ENCODE measurements at regions not wholly inside any gene's neighbourhood (a gene's known extent, or its start where the extent isn't known, plus 50 kb on each side); places are given as distances from the start of the nearest gene placed in this dataset.

DNA sequence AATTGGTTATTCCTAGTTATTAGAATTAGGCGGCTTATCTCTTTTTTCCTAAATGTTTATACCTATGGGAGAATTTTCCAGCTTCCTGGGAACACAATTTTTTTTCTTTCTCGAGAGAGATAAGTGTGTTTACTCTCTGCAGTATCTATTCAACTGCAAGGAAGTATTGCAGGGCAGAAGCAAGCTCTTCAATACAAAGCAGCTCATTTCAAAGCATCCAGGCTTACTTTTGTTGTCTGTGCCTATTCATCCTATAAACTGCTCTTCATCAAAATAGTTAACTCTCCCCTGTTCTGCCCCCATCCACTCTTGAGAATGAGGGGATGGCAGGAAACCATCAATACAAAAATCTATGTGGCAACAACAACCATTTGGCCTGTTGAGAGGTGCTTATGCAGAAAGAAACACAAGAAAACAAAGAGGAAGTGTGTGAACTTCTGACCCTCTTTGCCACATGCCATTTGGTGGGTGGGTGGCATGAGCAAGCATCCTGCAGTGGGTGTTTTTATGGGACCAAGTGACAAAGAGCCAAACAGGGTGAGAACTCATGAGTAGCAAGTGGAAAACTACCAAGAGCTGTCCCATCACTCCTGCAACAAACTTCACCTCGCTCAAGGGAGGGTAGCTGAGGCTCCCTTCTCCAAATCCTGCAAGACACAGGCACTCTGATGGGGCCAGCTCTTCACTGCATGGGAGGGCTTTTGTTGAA lies 50.6 kb upstream of the MRPS6 start (continued):
- TF ChIP-seq HSF1 (IDR thresholded peaks at IDR 0.05; ENCODE audit: low read depth, low read length): no peak
- TF ChIP-seq ATF7 (IDR thresholded peaks at IDR 0.05; ENCODE audit: low read depth): peak; percentile 20; the same call in 1 of the 2 replicates
- no peak for TF ChIP-seq FOXK2 (IDR thresholded peaks at IDR 0.05)
- TF ChIP-seq RAD51 (IDR thresholded peaks at IDR 0.05): no peak
- no peak for TF ChIP-seq PML (IDR thresholded peaks at IDR 0.05; ENCODE audit: low read length)
- no peak for TF ChIP-seq TAF1 (IDR thresholded peaks at IDR 0.05; ENCODE audit: borderline replicate concordance, low read depth, low read length)
- TF ChIP-seq CBFB (IDR thresholded peaks at IDR 0.05; ENCODE audit: low read depth): no peak
- TF ChIP-seq ZNF24 (IDR thresholded peaks at IDR 0.05): peak; percentile 58; the same call in 1 of the 2 replicates
- TF ChIP-seq NKRF (conservative IDR thresholded peaks at IDR 0.05): no peak
- TF ChIP-seq MAX (IDR thresholded peaks at IDR 0.05; ENCODE audit: low read depth, low read length): no peak
- TF ChIP-seq KAT2A (conservative IDR thresholded peaks at IDR 0.05; ENCODE audit: control insufficient read depth, low read depth, low read length): no peak
- TF ChIP-seq GABPA (IDR thresholded peaks at IDR 0.05; ENCODE audit: low read depth): no peak
- 0 out of 4 replicates have a peak, but pooled peaks of 1 of the 2 experiments have one; percentile 30 for TF ChIP-seq ETV6 (conservative IDR thresholded peaks at IDR 0.05 in 1 of 2, IDR thresholded peaks at IDR 0.05 in 1 of 2; ENCODE audit: borderline replicate concordance in 1 of 2, low read depth in 1 of 2)
- TF ChIP-seq CHD2 (IDR thresholded peaks at IDR 0.05; ENCODE audit: borderline replicate concordance, low read depth, low read length): no peak
- TF ChIP-seq RAD21 (IDR thresholded peaks at IDR 0.05; ENCODE audit: insufficient read depth, low read depth, low read length): no peak
- TF ChIP-seq MXI1 (IDR thresholded peaks at IDR 0.05; ENCODE audit: low read depth, low read length): no peak
- TF ChIP-seq CBX5 (IDR thresholded peaks at IDR 0.05; ENCODE audit: low read depth): no peak
- TF ChIP-seq POLR2A (IDR thresholded peaks at IDR 0.05; ENCODE audit: low read depth, low read length): no peak
- TF ChIP-seq NR2C1 (IDR thresholded peaks at IDR 0.05): no peak
- TF ChIP-seq NFXL1 (IDR thresholded peaks at IDR 0.05; ENCODE audit: borderline replicate concordance): no peak
- peak; percentile 58; the same call in 1 of the 2 replicates for TF ChIP-seq CREM (IDR thresholded peaks at IDR 0.05; ENCODE audit: low read depth)
- no peak for TF ChIP-seq E4F1 (IDR thresholded peaks at IDR 0.05; ENCODE audit: borderline replicate concordance, partially characterized antibody)
- no peak for TF ChIP-seq HDAC6 (IDR thresholded peaks at IDR 0.05; ENCODE audit: unreplicated experiment)

Measured in GM12878 (cell line).